ENCODE measurements at regions not wholly inside any gene's neighbourhood (a gene's known extent, or its start where the extent isn't known, plus 50 kb on each side); places are given as distances from the start of the nearest gene placed in this dataset.

GRCh38 chr13:64057372-64058020, 2641.8 kb upstream of the PCDH20 start:
- no peak for ATAC-seq
- H3K27me3 Mint-ChIP-seq (ENCODE audit: insufficient read depth, low read depth, poor library complexity) = peaks cover 3% of the 10 kb centered on the region
- no peak overlapping the region for H3K4me3 Mint-ChIP-seq
- no peak overlapping the region for H2AFZ ChIP-seq
- no peak for DNase-seq (ENCODE audit: low spot score)
- H3K79me2 ChIP-seq (replicated peaks; ENCODE audit: insufficient read depth) = no peaks in the 10 kb centered on the region
- no peaks in the 10 kb centered on the region; the same call in 2 of the 3 replicates for H3K9me3 Mint-ChIP-seq
- no peak overlapping the region for H3K4me3 ChIP-seq
- no peak overlapping the region for H3K27ac ChIP-seq (ENCODE audit: low read depth)
- TF ChIP-seq NANOG (IDR thresholded peaks at IDR 0.05; ENCODE audit: borderline replicate concordance) = no peak
- no peak for TF ChIP-seq ZNF462 (CRISPR knock-in tag; IDR thresholded peaks at IDR 0.05)
- no peak for TF ChIP-seq ETS1 (IDR thresholded peaks at IDR 0.05)
- TF ChIP-seq JUNB (IDR thresholded peaks at IDR 0.05; ENCODE audit: unreplicated experiment) = no peak
- no peak for TF ChIP-seq CTCF (conservative IDR thresholded peaks at IDR 0.05; ENCODE audit: low read depth in 2 of 2)
- TF ChIP-seq ZNF331 (CRISPR knock-in tag; IDR thresholded peaks at IDR 0.05; ENCODE audit: low read depth) = no peak
- no peak for TF ChIP-seq EZH2 (IDR thresholded peaks at IDR 0.05; ENCODE audit: low read depth, unreplicated experiment)
- TF ChIP-seq STAT1 (IDR thresholded peaks at IDR 0.05; ENCODE audit: unreplicated experiment) = no peak
- no peak for TF ChIP-seq REST (IDR thresholded peaks at IDR 0.05; ENCODE audit: unreplicated experiment)
- no peak for TF ChIP-seq POLR2AphosphoS5 (IDR thresholded peaks at IDR 0.05; ENCODE audit: low read depth)
- TF ChIP-seq CREB1 (CRISPR knock-in tag; IDR thresholded peaks at IDR 0.05; ENCODE audit: low read depth) = no peak
- no peak for TF ChIP-seq ZNF114 (CRISPR knock-in tag; IDR thresholded peaks at IDR 0.05)
- no peak for TF ChIP-seq EZH2phosphoT487 (IDR thresholded peaks at IDR 0.05; ENCODE audit: unreplicated experiment)
- no peaks in the 10 kb centered on the region for H3K36me3 Mint-ChIP-seq (ENCODE audit: low read depth)
- H4K20me1 ChIP-seq (replicated peaks; ENCODE audit: insufficient read depth) = no peaks in the 10 kb centered on the region
- no peaks in the 10 kb centered on the region for H3K4me1 Mint-ChIP-seq
- no peaks in the 10 kb centered on the region for H3K9me2 ChIP-seq (ENCODE audit: insufficient read depth)
- H3F3A ChIP-seq (replicated peaks; ENCODE audit: low read depth) = no peaks in the 10 kb centered on the region
- H3K27me3 ChIP-seq (ENCODE audit: insufficient read depth) = no peaks in the 10 kb centered on the region
- no peak overlapping the region for H3K27ac Mint-ChIP-seq
- H3K4me2 ChIP-seq = no peak overlapping the region
- no peaks in the 10 kb centered on the region for H3K36me3 ChIP-seq (ENCODE audit: insufficient read depth)
- H3K4me1 ChIP-seq (ENCODE audit: insufficient read depth) = no peaks in the 10 kb centered on the region

All from GM23338 (cell line).